ENCODE measurements at regions not wholly inside any gene's neighbourhood (a gene's known extent, or its start where the extent isn't known, plus 50 kb on each side); places are given as distances from the start of the nearest gene placed in this dataset.

- no peak for TF ChIP-seq CTCF (IDR thresholded peaks at IDR 0.05; ENCODE audit: insufficient read depth, low read depth, low read length, missing control alignments)
- no peak overlapping the region for H3K4me3 ChIP-seq (ENCODE audit: low read depth, low read length)
- no peak for DNase-seq (ENCODE audit: low read depth)
Observed at GRCh38 chr1:193791746-193792145, 605.3 kb upstream of the B3GALT2 start.

- no peak for DNase-seq (ENCODE audit: low read depth)
- no peak for TF ChIP-seq CTCF (IDR thresholded peaks at IDR 0.05; ENCODE audit: insufficient read depth, low read depth, low read length, missing control alignments)
- H3K4me3 ChIP-seq (ENCODE audit: low read depth, low read length), result no peak overlapping the region
Observed at GRCh38 chr1:193787061-193787460, 600.6 kb upstream of the B3GALT2 start.

GRCh38 chr1:193785850-193786420 is 599.5 kb upstream of the B3GALT2 start:
- no peak overlapping the region for H3K4me3 ChIP-seq (ENCODE audit: low read depth, low read length)
- TF ChIP-seq CTCF (IDR thresholded peaks at IDR 0.05; ENCODE audit: insufficient read depth, low read depth, low read length, missing control alignments), result no peak
- DNase-seq (ENCODE audit: low read depth), result no peak

- no peak for TF ChIP-seq CTCF (IDR thresholded peaks at IDR 0.05; ENCODE audit: insufficient read depth, low read depth, low read length, missing control alignments)
- no peak for DNase-seq (ENCODE audit: low read depth)
Observed at GRCh38 chr1:193774536-193775323, 588.3 kb upstream of the B3GALT2 start.

GRCh38 chr1:193771596-193771995 is 585.2 kb upstream of the B3GALT2 start:
- no peak for TF ChIP-seq CTCF (IDR thresholded peaks at IDR 0.05; ENCODE audit: insufficient read depth, low read depth, low read length, missing control alignments)
- no peak overlapping the region for H3K4me3 ChIP-seq (ENCODE audit: low read depth, low read length)
- no peak for DNase-seq (ENCODE audit: low read depth)

More at GRCh38 chr1:193774536-193775323, 588.3 kb upstream of the B3GALT2 start:
- H3K4me3 ChIP-seq (ENCODE audit: low read depth, low read length), result no peak overlapping the region

GRCh38 chr1:193769651-193770050 is 583.2 kb upstream of the B3GALT2 start:
- H3K4me3 ChIP-seq (ENCODE audit: low read depth, low read length), result no peak overlapping the region
- DNase-seq (ENCODE audit: low read depth), result no peak
- no peak for TF ChIP-seq CTCF (IDR thresholded peaks at IDR 0.05; ENCODE audit: insufficient read depth, low read depth, low read length, missing control alignments)
